ENCODE measurements at regions not wholly inside any gene's neighbourhood (a gene's known extent, or its start where the extent isn't known, plus 50 kb on each side); places are given as distances from the start of the nearest gene placed in this dataset.

- Histone ChIP-seq H3K4me1 (ENCODE audit: control insufficient read depth, extremely low read depth, insufficient read depth, low read length) (no peaks in the 10 kb centered on the region), H3K27ac (ENCODE audit: insufficient read depth, low read depth, low read length) (no peak overlapping the region), H3K36me3 (ENCODE audit: control insufficient read depth in 2 of 2, extremely low read depth in 1 of 2, insufficient read depth in 2 of 2, low read length in 2 of 2) (no peaks in the 10 kb centered on the region), H3K27me3 (ENCODE audit: control insufficient read depth in 2 of 2, insufficient read depth in 2 of 2, low read length in 2 of 2) (peaks cover 0 to 5% of the 10 kb centered on the region in 2 experiments), H3K9me1 (replicated peaks; ENCODE audit: control insufficient read depth, extremely low read depth, insufficient read depth, low read length) (no peaks in the 10 kb centered on the region), H3K79me2 (ENCODE audit: control insufficient read depth, insufficient read depth, low read length) (no peaks in the 10 kb centered on the region), H3K4me2 (ENCODE audit: insufficient read depth, low read length) (no peak overlapping the region), H3K4me3 (replicated peaks in 1 of 3; ENCODE audit: insufficient read depth in 1 of 3, low read depth in 1 of 3, low read length in 3 of 3) (no peak overlapping the region), H3K9ac (replicated peaks; ENCODE audit: extremely low read depth, insufficient read depth, low read length) (no peak overlapping the region), H3K9me3 (replicated peaks; ENCODE audit: control insufficient read depth, insufficient read depth, low read length) (no peaks in the 10 kb centered on the region), H2AFZ (ENCODE audit: low read depth, low read length) (no peak overlapping the region), H4K20me1 (replicated peaks; ENCODE audit: control insufficient read depth, extremely low read depth, insufficient read depth, low read length) (no peaks in the 10 kb centered on the region)
- DNase-seq (ENCODE audit: low read depth, low spot score) (peak; percentile 23), FAIRE-seq (no peak)
- ChIA-PET CTCF (interaction anchor here (0.8 to 6.2 kb wide), 22 partner anchors 8 to 1017 kb away, joined by 3 to 227 read pairs (median 5); no protein-coding TSS in a partner anchor), POLR2A (no interaction called here)
- intact Hi-C loops (cut with micrococcal nuclease): loop anchor here (1.0 to 5.0 kb wide), 9 partner anchors 164 to 1016 kb away; partner anchors contain the start of gene GALNT18
- no TSS peak for BruUV-seq (replicated peaks)
- dilution Hi-C loops (cut with MboI; ENCODE audit: extremely low pct_ligation_motif_present, low sequenced_read_pairs): no loop called here
- no peak for TF ChIP-seq POLR2AphosphoS5 (IDR thresholded peaks at IDR 0.05; ENCODE audit: insufficient read depth, low read depth, low read length)
- TF ChIP-seq CTCF (IDR thresholded peaks at IDR 0.05; ENCODE audit: extremely low read depth in 1 of 2, insufficient read depth in 1 of 2, low read depth in 1 of 2, low read length in 2 of 2): peak in 1 of 2 donors; percentile 27
- no peak for TF ChIP-seq GATA2 (IDR thresholded peaks at IDR 0.05; ENCODE audit: insufficient read depth, insufficient read length, low read depth, low read length)
Measured at GRCh38 chr11:11786771-11787170, 55.0 kb upstream of the USP47 start.

- Histone ChIP-seq H3K9me3 (replicated peaks; ENCODE audit: control insufficient read depth, insufficient read depth, low read length) (no peaks in the 10 kb centered on the region), H3K4me2 (ENCODE audit: insufficient read depth, low read length) (no peak overlapping the region), H3K9ac (replicated peaks; ENCODE audit: extremely low read depth, insufficient read depth, low read length) (no peak overlapping the region), H4K20me1 (replicated peaks; ENCODE audit: control insufficient read depth, extremely low read depth, insufficient read depth, low read length) (no peaks in the 10 kb centered on the region), H3K79me2 (ENCODE audit: control insufficient read depth, insufficient read depth, low read length) (no peaks in the 10 kb centered on the region), H3K4me3 (replicated peaks in 1 of 3; ENCODE audit: insufficient read depth in 1 of 3, low read depth in 1 of 3, low read length in 3 of 3) (no peak overlapping the region), H3K27ac (ENCODE audit: insufficient read depth, low read depth, low read length) (no peak overlapping the region), H3K9me1 (replicated peaks; ENCODE audit: control insufficient read depth, extremely low read depth, insufficient read depth, low read length) (no peaks in the 10 kb centered on the region), H3K27me3 (ENCODE audit: control insufficient read depth in 2 of 2, insufficient read depth in 2 of 2, low read length in 2 of 2) (peaks cover 0 to 5% of the 10 kb centered on the region in 2 experiments), H2AFZ (ENCODE audit: low read depth, low read length) (no peak overlapping the region), H3K36me3 (ENCODE audit: control insufficient read depth in 2 of 2, extremely low read depth in 1 of 2, insufficient read depth in 2 of 2, low read length in 2 of 2) (no peaks in the 10 kb centered on the region), H3K4me1 (ENCODE audit: control insufficient read depth, extremely low read depth, insufficient read depth, low read length) (no peaks in the 10 kb centered on the region)
- CTCF ChIA-PET: interaction anchor here (1.0 to 6.2 kb wide), 2 partner anchors 759 to 852 kb away, joined by 4 to 227 read pairs; no protein-coding TSS in a partner anchor
- TF ChIP-seq JUN (IDR thresholded peaks at IDR 0.05; ENCODE audit: borderline replicate concordance, insufficient read depth, insufficient read length, low read depth) (no peak), POLR2AphosphoS5 (IDR thresholded peaks at IDR 0.05; ENCODE audit: insufficient read depth, low read depth, low read length) (no peak), CTCF (IDR thresholded peaks at IDR 0.05; ENCODE audit: extremely low read depth in 1 of 2, insufficient read depth in 1 of 2, low read depth in 1 of 2, low read length in 2 of 2) (no peak), GATA2 (IDR thresholded peaks at IDR 0.05; ENCODE audit: insufficient read depth, insufficient read length, low read depth, low read length) (no peak), FOS (IDR thresholded peaks at IDR 0.05; ENCODE audit: borderline replicate concordance, insufficient read depth, low read length) (no peak), POLR2A (IDR thresholded peaks at IDR 0.05; ENCODE audit: low read depth, low read length) (no peak), EZH2 (IDR thresholded peaks at IDR 0.05; ENCODE audit: borderline replicate concordance, low read depth, low read length, severe bottlenecking) (no peak), MYC (IDR thresholded peaks at IDR 0.05; ENCODE audit: low read depth, low read length) (no peak), MAX (IDR thresholded peaks at IDR 0.05; ENCODE audit: insufficient read depth, insufficient read length) (no peak)
- intact Hi-C loops (cut with micrococcal nuclease) (loop anchor here (2.0 to 5.0 kb wide), 3 partner anchors 164 to 629 kb away; partner anchors contain the start of gene GALNT18), dilution Hi-C loops (cut with MboI; ENCODE audit: extremely low pct_ligation_motif_present, low sequenced_read_pairs) (no loop called here)
- POLR2A ChIA-PET: no interaction called here
- DNase-seq (ENCODE audit: low read depth, low spot score) (no peak), FAIRE-seq (no peak)
- no TSS peak for BruUV-seq (replicated peaks)
Measured at GRCh38 chr11:11786234-11786633, 55.5 kb upstream of the USP47 start.

All from endothelial cell of umbilical vein (primary cell).